ENCODE measurements at regions not wholly inside any gene's neighbourhood (a gene's known extent, or its start where the extent isn't known, plus 50 kb on each side); places are given as distances from the start of the nearest gene placed in this dataset.
"Not testable (repeated sequence)": the region's sequence is repeated elsewhere in the genome, so short reads cannot be mapped to it uniquely, and the experiment has no call there.

- intact Hi-C loops (cut with DNase I), result no loop called here
- DNase-seq (ENCODE audit: low spot score) (no peak), ATAC-seq (no peak)
Observed at GRCh38 chr6:144957236-144957937, 672.3 kb downstream of the UTRN start.

- DNase-seq (ENCODE audit: low spot score) (no peak), ATAC-seq (no peak)
- intact Hi-C loops (cut with DNase I), result no loop called here
Observed at GRCh38 chr6:144969154-144969553, 684.0 kb downstream of the UTRN start.

GRCh38 chr6:144969602-144970272 is 684.6 kb downstream of the UTRN start:
- DNase-seq (ENCODE audit: low spot score), result no peak
- intact Hi-C loops (cut with DNase I), result no loop called here
- no peak for ATAC-seq

- intact Hi-C loops (cut with DNase I); ATAC-seq; DNase-seq (ENCODE audit: low spot score): not testable (repeated sequence)
Observed at GRCh38 chr6:144977250-144977864, 692.2 kb downstream of the UTRN start.

GRCh38 chr6:144978208-144978607 is 693.1 kb downstream of the UTRN start:
- DNase-seq (ENCODE audit: low spot score), result no peak
- intact Hi-C loops (cut with DNase I), result no loop called here

GRCh38 chr6:144986271-144986670 is 701.1 kb downstream of the UTRN start:
- intact Hi-C loops (cut with DNase I), result no loop called here
- ATAC-seq (no peak), DNase-seq (ENCODE audit: low spot score) (no peak)

More at GRCh38 chr6:144978208-144978607, 693.1 kb downstream of the UTRN start:
- no peak for ATAC-seq

- no peak for ATAC-seq
- DNase-seq (ENCODE audit: low spot score), result no peak
- intact Hi-C loops (cut with DNase I), result no loop called here
Observed at GRCh38 chr6:144989319-144990107, 704.4 kb downstream of the UTRN start.

GRCh38 chr6:144990784-144991183 is 705.6 kb downstream of the UTRN start:
- ATAC-seq, result no peak
- DNase-seq (ENCODE audit: low spot score), result no peak

GRCh38 chr6:144993870-144994269 is 708.7 kb downstream of the UTRN start:
- intact Hi-C loops (cut with DNase I), result no loop called here
- no peak for ATAC-seq

More at GRCh38 chr6:144990784-144991183, 705.6 kb downstream of the UTRN start:
- intact Hi-C loops (cut with DNase I), result no loop called here

GRCh38 chr6:144997996-144998395 is 712.9 kb downstream of the UTRN start:
- no peak for ATAC-seq
- intact Hi-C loops (cut with DNase I), result no loop called here
- DNase-seq (ENCODE audit: low spot score), result no peak

More at GRCh38 chr6:144993870-144994269, 708.7 kb downstream of the UTRN start:
- no peak for DNase-seq (ENCODE audit: low spot score)

GRCh38 chr6:144999127-144999526 is 714.0 kb downstream of the UTRN start:
- ATAC-seq (no peak), DNase-seq (ENCODE audit: low spot score) (no peak)
- intact Hi-C loops (cut with DNase I), result no loop called here

- intact Hi-C loops (cut with DNase I), result no loop called here
- DNase-seq (ENCODE audit: low spot score), result no peak
- no peak for ATAC-seq
Observed at GRCh38 chr6:145003145-145003544, 718.0 kb downstream of the UTRN start.

GRCh38 chr6:145006914-145007313 is 721.8 kb downstream of the UTRN start:
- no peak for DNase-seq (ENCODE audit: low spot score)
- intact Hi-C loops (cut with DNase I), result no loop called here
- ATAC-seq, result no peak

GRCh38 chr6:145008715-145009114 is 723.6 kb downstream of the UTRN start:
- intact Hi-C loops (cut with DNase I), result no loop called here

GRCh38 chr6:145009711-145010110 is 724.6 kb downstream of the UTRN start:
- DNase-seq (ENCODE audit: low spot score) (no peak), ATAC-seq (no peak)
- intact Hi-C loops (cut with DNase I), result no loop called here

More at GRCh38 chr6:145008715-145009114, 723.6 kb downstream of the UTRN start:
- ATAC-seq (no peak), DNase-seq (ENCODE audit: low spot score) (no peak)

- ATAC-seq (no peak), DNase-seq (ENCODE audit: low spot score) (no peak)
- intact Hi-C loops (cut with DNase I), result no loop called here
Observed at GRCh38 chr6:145012039-145012662, 723.2 kb downstream of the EPM2A start.

GRCh38 chr6:145015739-145016558 is 719.4 kb downstream of the EPM2A start:
- intact Hi-C loops (cut with DNase I), result no loop called here
- ATAC-seq, result no peak

GRCh38 chr6:145017051-145017450 is 718.3 kb downstream of the EPM2A start:
- no peak for ATAC-seq
- DNase-seq (ENCODE audit: low spot score), result no peak
- intact Hi-C loops (cut with DNase I), result no loop called here

More at GRCh38 chr6:145015739-145016558, 719.4 kb downstream of the EPM2A start:
- no peak for DNase-seq (ENCODE audit: low spot score)

Data from sciatic nerve (tissue), 2 donors.